GM23338 (cell line): ENCODE measurements at regions not wholly inside any gene's neighbourhood (a gene's known extent, or its start where the extent isn't known, plus 50 kb on each side); places are given as distances from the start of the nearest gene placed in this dataset.

Experiments
- CTCF ChIP-seq, 2 experiments: fragments of 200-600 bp in 1 of 2; sonication (generic) in 1 of 2; conservative IDR thresholded peaks; 2 replicates each; pipeline versions ENCODE4 v1.5.1 to v1.6.1; 2016 to 2017; ENCODE audit warnings: antibody characterized with exemption in 2 of 2, low read depth in 2 of 2, mild to moderate bottlenecking in 2 of 2, moderate library complexity in 1 of 2
- EZH2 ChIP-seq: fragments of 200-600 bp; sonication (generic); IDR thresholded peaks from one replicate; pipeline ENCODE4 v1.8.0; 2017; ENCODE audit warnings: antibody characterized with exemption, mild to moderate bottlenecking, low read depth; ENCODE audit not compliant: unreplicated experiment
- EZH2phosphoT487 ChIP-seq: fragments of 200-600 bp; sonication (generic); IDR thresholded peaks from one replicate; pipeline ENCODE4 v1.8.1; 2018; ENCODE audit warnings: antibody characterized with exemption; ENCODE audit not compliant: unreplicated experiment
- POLR2AphosphoS5 ChIP-seq: IDR thresholded peaks from 2 replicates; pipeline ENCODE4 v1.6.1; 2016; ENCODE audit warnings: antibody characterized with exemption, low read depth

DNA sequence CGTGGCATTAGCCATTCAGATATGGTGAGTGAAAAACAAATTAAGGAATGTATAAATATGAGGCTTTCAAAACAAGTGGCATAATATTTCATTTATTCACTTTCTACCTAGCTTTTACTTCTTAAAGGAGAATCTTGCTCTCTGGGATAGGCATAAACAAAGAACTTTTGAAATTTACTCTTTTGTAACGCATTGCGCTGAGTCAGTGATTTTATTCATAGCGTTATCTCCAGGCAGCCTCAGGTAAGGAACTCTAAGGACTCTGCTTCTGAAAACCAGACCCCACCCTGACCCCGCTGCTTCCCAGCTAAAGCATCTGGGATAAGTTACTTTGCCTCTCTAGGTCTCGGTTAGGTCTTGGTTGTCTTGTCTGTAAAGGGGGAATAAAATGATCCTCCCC is 234.7 kb downstream of the MYLK4 start:
- TF ChIP-seq CTCF (conservative IDR thresholded peaks at IDR 0.05; ENCODE audit: low read depth in 2 of 2) (no peak), EZH2 (no peak), EZH2phosphoT487 (no peak), POLR2AphosphoS5 (no peak)
